Prostate gland (tissue), 2 donors: ENCODE measurements at regions not wholly inside any gene's neighbourhood (a gene's known extent, or its start where the extent isn't known, plus 50 kb on each side); places are given as distances from the start of the nearest gene placed in this dataset.

ENCODE experiments used
- CTCF ChIP-seq, 4 experiments: fragments of 200-600 bp in 2 of 4; fragments of 450-650 bp in 2 of 4; sonication (generic) in 2 of 4; IDR thresholded peaks; 1 replicate in 3 of 4; 2 replicates in 1 of 4; pipeline ENCODE4 v1.5.1; 2016 to 2019; ENCODE audit warnings: antibody characterized with exemption in 4 of 4, mild to moderate bottlenecking in 2 of 4, moderate library complexity in 2 of 4
- POLR2A ChIP-seq: fragments of 450-650 bp; IDR thresholded peaks from one replicate; pipeline ENCODE4 v1.6.1; 2016; ENCODE audit warnings: antibody characterized with exemption, mild to moderate bottlenecking
- POLR2AphosphoS5 ChIP-seq: sonication (generic); formaldehyde crosslinking; IDR thresholded peaks from one replicate; pipeline ENCODE4 v1.6.1; 2017; ENCODE audit warnings: antibody characterized with exemption

GRCh38 chr1:232476538-232476950, 153.4 kb downstream of the SIPA1L2 start:
- TF ChIP-seq POLR2A = no peak
- TF ChIP-seq CTCF (IDR thresholded peaks at IDR 0.05) = no peak
- TF ChIP-seq POLR2AphosphoS5 = peak; percentile 41
